ENCODE measurements at regions not wholly inside any gene's neighbourhood (a gene's known extent, or its start where the extent isn't known, plus 50 kb on each side); places are given as distances from the start of the nearest gene placed in this dataset.

DNA sequence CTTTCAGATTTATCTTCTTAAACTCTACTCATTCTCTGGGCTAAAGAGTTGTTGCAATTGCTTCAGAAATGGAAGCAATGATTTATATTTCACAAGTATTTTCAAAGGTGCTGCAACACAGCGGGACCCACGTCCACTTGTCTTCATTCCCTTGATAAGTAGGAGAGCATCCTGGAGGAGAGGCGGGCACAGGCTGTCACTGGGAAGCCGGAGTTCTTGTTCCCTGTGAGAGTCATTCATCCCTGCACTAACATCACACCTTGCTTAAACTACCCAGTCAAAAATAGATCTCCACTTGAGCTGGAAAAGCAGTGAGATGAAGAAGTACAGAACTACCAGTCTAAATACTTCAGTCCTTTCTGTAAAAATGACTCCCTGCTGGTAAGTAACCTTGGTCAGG is 160.5 kb upstream of the RASSF8 start:
- TF ChIP-seq, protein P1, sequence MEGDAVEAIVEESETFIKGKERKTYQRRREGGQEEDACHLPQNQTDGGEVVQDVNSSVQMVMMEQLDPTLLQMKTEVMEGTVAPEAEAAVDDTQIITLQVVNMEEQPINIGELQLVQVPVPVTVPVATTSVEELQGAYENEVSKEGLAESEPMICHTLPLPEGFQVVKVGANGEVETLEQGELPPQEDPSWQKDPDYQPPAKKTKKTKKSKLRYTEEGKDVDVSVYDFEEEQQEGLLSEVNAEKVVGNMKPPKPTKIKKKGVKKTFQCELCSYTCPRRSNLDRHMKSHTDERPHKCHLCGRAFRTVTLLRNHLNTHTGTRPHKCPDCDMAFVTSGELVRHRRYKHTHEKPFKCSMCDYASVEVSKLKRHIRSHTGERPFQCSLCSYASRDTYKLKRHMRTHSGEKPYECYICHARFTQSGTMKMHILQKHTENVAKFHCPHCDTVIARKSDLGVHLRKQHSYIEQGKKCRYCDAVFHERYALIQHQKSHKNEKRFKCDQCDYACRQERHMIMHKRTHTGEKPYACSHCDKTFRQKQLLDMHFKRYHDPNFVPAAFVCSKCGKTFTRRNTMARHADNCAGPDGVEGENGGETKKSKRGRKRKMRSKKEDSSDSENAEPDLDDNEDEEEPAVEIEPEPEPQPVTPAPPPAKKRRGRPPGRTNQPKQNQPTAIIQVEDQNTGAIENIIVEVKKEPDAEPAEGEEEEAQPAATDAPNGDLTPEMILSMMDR (IDR thresholded peaks at IDR 0.05): no peak
- TF ChIP-seq ZFX (IDR thresholded peaks at IDR 0.05; ENCODE audit: borderline replicate concordance): no peak
